Astrocyte of the cerebellum (primary cell): ENCODE measurements at regions not wholly inside any gene's neighbourhood (a gene's known extent, or its start where the extent isn't known, plus 50 kb on each side); places are given as distances from the start of the nearest gene placed in this dataset.
"Not testable (repeated sequence)": the region's sequence is repeated elsewhere in the genome, so short reads cannot be mapped to it uniquely, and the experiment has no call there.

ENCODE experiments used
- DNase-seq: peaks from one replicate; pipeline ENCODE4 v3.0.0-alpha.2; 2011; ENCODE audit warnings: low read depth
- H3K4me3 ChIP-seq: 2 replicates; pipeline ENCODE4 v1.5.1; 2011; ENCODE audit warnings: mild to moderate bottlenecking, low read depth, low read length, moderate library complexity
- in situ Hi-C: cut with HindIII; loops from 2 replicates; pipeline ENCODE4 v1.10.0; 2017; ENCODE audit warnings: low sequenced_read_pairs
- TF ChIP-seq, protein P1 (sequence below): IDR thresholded peaks from 2 replicates; pipeline ENCODE4 v1.5.1; 2012; ENCODE audit warnings: low read length, low read depth, moderate library complexity, mild to moderate bottlenecking; ENCODE audit errors: missing control alignments

DNA sequence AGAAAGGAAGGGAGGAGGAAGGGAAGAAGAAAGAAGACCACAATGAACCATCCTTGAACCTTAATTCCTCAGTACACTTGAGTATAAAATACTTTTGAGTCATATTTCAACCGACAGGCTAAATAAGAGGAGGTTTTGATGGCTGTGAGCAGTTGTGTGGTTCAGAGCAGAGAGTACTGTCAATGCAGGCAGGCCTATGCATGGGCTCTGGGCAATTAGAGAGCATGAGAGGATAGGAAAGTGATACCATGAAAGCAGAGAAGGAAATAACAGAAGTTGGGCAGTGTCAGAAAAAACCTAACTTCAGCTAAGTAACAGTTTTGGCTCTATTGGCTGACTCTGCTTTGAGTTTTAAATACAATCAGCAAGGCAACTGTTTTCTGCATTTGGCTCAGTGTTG, 123.6 kb upstream of the STK17B start:
- no peak overlapping the region for H3K4me3 ChIP-seq
- TF ChIP-seq, protein P1, sequence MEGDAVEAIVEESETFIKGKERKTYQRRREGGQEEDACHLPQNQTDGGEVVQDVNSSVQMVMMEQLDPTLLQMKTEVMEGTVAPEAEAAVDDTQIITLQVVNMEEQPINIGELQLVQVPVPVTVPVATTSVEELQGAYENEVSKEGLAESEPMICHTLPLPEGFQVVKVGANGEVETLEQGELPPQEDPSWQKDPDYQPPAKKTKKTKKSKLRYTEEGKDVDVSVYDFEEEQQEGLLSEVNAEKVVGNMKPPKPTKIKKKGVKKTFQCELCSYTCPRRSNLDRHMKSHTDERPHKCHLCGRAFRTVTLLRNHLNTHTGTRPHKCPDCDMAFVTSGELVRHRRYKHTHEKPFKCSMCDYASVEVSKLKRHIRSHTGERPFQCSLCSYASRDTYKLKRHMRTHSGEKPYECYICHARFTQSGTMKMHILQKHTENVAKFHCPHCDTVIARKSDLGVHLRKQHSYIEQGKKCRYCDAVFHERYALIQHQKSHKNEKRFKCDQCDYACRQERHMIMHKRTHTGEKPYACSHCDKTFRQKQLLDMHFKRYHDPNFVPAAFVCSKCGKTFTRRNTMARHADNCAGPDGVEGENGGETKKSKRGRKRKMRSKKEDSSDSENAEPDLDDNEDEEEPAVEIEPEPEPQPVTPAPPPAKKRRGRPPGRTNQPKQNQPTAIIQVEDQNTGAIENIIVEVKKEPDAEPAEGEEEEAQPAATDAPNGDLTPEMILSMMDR = no peak
- in situ Hi-C loops = no loop called here
- no peak for DNase-seq

DNA sequence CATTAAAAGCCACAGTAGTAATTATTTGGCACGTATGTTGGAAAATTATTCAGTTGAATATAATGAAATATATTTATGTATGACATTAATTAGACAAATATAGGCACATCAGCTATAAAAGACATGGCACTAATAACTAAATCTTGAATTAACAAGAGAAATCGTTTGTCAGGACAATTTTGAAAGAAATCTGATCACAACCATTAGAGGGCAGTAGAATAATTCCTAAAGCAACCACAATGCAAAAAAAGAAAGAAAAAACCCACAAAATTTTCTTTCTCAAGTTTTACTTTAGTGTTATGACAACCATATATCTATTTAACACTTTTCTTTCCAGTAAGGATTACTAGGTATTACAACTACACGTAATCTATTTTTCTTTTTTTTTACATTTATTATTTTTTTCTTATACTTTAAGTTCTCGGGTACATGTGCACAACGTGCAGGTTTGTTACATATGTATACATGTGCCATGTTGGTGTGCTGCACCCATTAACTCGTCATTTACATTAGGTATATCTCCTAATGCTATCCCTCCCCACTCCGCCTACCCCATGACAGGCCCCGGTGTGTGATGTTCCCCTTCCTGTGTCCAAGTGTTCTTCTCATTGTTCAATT, 126.8 kb upstream of the STK17B start:
- in situ Hi-C loops, H3K4me3 ChIP-seq: not testable (repeated sequence)
- DNase-seq = peak; percentile 23
- TF ChIP-seq, protein P1 = peak; percentile 22

DNA sequence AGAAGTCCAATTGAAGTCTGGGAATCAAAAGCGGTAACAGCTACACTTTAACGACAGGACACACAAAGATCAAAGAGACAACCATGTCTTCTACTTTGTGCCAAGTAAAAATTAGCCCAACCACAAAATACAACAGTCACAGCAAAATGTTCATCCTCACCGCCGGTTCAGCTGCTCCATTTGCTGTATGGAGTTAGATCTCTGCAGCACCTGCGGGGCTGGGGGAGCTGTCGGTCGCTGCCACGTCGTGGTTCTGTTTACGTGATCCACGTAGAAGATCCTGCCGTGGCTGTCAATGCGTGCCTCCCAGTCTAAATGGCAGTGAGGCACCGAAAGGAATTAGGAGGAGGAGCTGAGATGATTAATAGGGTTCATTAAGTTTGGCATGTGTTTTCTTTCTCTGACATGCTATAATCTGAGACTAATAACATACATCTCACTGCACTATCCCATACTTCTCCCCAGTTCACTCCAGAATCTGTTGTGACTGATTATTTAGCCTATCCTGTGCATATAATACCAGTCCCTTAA, 136.5 kb upstream of the STK17B start:
- TF ChIP-seq, protein P1 = no peak
- no peak for DNase-seq
- H3K4me3 ChIP-seq = no peak overlapping the region
- in situ Hi-C loops = no loop called here

DNA sequence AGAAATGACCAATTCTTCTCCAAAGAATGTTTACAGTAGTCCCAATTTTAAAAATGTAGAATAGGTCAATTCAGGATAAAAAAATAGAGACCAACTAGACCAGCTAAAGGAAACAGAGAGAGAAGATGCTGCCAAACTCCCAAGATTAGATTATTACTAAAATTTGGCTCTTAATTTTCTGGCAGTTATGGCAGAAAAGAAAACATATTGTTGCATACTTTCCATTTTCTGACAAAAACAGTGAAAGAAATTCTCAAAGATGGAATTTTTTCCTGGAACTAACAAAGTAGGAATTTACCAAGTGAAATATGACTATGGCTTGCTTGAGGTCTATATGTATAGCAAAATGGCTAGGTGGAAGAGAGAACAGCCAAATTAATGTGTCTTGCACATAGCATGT, 138.3 kb upstream of the STK17B start:
- TF ChIP-seq, protein P1 = no peak
- in situ Hi-C loops = no loop called here
- H3K4me3 ChIP-seq = no peak overlapping the region
- DNase-seq = no peak

DNA sequence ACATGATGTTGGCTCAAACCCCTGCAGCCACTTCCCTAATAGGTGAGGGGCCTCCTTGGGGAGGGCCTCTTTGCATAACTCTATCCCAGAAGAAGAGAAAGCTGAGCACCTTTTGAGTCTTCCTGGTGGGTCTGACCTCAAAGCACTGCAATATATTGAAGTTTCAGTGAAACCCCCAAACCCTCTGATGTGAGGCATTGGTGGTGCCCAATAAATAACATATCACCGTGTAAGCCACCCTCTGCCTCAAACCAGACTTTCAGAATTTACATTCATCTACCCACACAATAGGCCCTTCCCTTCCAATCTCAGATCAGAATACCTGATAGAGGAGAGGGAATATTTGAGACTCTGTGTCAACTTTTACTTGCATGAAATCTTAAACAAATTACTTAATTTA, 142.8 kb upstream of the STK17B start:
- H3K4me3 ChIP-seq = no peak overlapping the region
- in situ Hi-C loops = no loop called here
- TF ChIP-seq, protein P1 = no peak
- no peak for DNase-seq

DNA sequence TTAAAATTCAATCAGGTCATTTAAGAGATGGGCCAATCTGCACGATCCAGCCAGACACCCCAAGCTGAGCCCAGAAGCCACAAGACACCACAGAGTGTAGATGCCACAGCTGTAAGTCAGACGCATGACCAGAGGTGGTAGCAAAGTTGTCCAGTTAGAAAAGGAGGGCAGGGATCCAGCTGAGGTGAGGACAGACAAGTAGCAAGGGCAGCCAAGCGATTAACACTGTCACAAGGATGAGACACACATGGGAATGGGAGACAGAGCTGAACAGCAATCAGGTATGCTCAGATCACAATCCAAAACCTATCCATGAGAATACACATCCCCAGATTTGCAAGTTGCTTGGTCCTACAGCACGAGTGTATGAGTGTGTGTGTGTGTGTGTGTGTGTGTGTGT, 143.4 kb upstream of the STK17B start:
- H3K4me3 ChIP-seq = no peak overlapping the region
- no peak for DNase-seq
- in situ Hi-C loops = no loop called here
- TF ChIP-seq, protein P1 = no peak
